Endothelial cell of umbilical vein (primary cell): ENCODE measurements at regions not wholly inside any gene's neighbourhood (a gene's known extent, or its start where the extent isn't known, plus 50 kb on each side); places are given as distances from the start of the nearest gene placed in this dataset.

Experiments used
- BruUV-seq: library from RNA; stranded (reverse); fragments of 400-500 nt; replicated peaks from 2 replicates; lab custom pipeline; 2021; lab: Mats Ljungman, UMichigan
- CTCF ChIA-PET: fragments of 300-600, 350-600 bp; sonication (Branson Sonifier 250); formaldehyde crosslinking; loops from one replicate; lab custom pipeline; 2021; ENCODE audit warnings: antibody characterized with exemption, inconsistent platforms; lab: Charles Lee
- POLR2A ChIA-PET: fragments of 300-600, 350-600 bp; sonication (Branson Sonifier 250); formaldehyde crosslinking; loops from one replicate; lab custom pipeline; 2021; ENCODE audit warnings: antibody characterized with exemption, inconsistent platforms; lab: Charles Lee
- DNase-seq: peaks from one replicate; pipeline ENCODE4 v3.0.0-alpha.2; 2011; ENCODE audit warnings: low read depth, low spot score
- FAIRE-seq: peaks from 2 replicates; lab custom pipeline; 2011; peaks lifted over from hg19 to GRCh38; lab: Jason Lieb, UNC
- H2AFZ ChIP-seq: 2 replicates; pipeline ENCODE4 v1.6.0; 2012; ENCODE audit warnings: low read depth, low read length, control low read depth, inconsistent platforms
- H3K27ac ChIP-seq: 2 replicates; pipeline ENCODE4 v1.5.1; 2011; ENCODE audit warnings: low read depth, mild to moderate bottlenecking, control low read depth, low read length, moderate library complexity; ENCODE audit not compliant: insufficient read depth
- H3K27me3 ChIP-seq, 2 experiments: 2 replicates each; pipeline versions ENCODE4 v1.6.0 to v1.6.1; 2011; ENCODE audit warnings: low read length in 2 of 2, mixed read lengths in 1 of 2; ENCODE audit not compliant: control insufficient read depth in 2 of 2, insufficient read depth in 2 of 2
- H3K36me3 ChIP-seq, 2 experiments: 2 replicates in 1 of 2; 3 replicates in 1 of 2; pipeline ENCODE4 v1.5.1; 2011; ENCODE audit warnings: low read length in 2 of 2, mild to moderate bottlenecking in 1 of 2, moderate library complexity in 1 of 2; ENCODE audit not compliant: control insufficient read depth in 2 of 2, insufficient read depth in 2 of 2; ENCODE audit errors: extremely low read depth in 1 of 2
- H3K4me1 ChIP-seq: 3 replicates; pipeline ENCODE4 v1.5.1; 2011; ENCODE audit warnings: mild to moderate bottlenecking, low read length; ENCODE audit not compliant: control insufficient read depth, insufficient read depth; ENCODE audit errors: extremely low read depth
- H3K4me2 ChIP-seq: 2 replicates; pipeline ENCODE4 v1.6.1; 2011; ENCODE audit warnings: low read length, control low read depth, mixed read lengths; ENCODE audit not compliant: insufficient read depth
- H3K4me3 ChIP-seq, 3 experiments: fragments of 200-600 bp in 1 of 3; sonication (generic), shearing (Covaris generic) in 1 of 3; replicated peaks in 1 of 3; 2 replicates each; pipeline ENCODE4 v1.5.1; 2011 to 2016; ENCODE audit warnings: control low read depth in 3 of 3, low read length in 3 of 3, mild to moderate bottlenecking in 2 of 3, inconsistent platforms in 1 of 3, low read depth in 1 of 3, moderate library complexity in 1 of 3; ENCODE audit not compliant: insufficient read depth in 1 of 3
- H3K79me2 ChIP-seq: 2 replicates; pipeline ENCODE4 v1.6.0; 2012; ENCODE audit warnings: low read length, inconsistent platforms; ENCODE audit not compliant: control insufficient read depth, insufficient read depth
- H3K9ac ChIP-seq: replicated peaks from 2 replicates; pipeline ENCODE3; 2011; ENCODE audit warnings: low read length, control low read depth; ENCODE audit not compliant: insufficient read depth; ENCODE audit errors: extremely low read depth
- H3K9me1 ChIP-seq: replicated peaks from 3 replicates; pipeline ENCODE4 v1.6.0; 2011; ENCODE audit warnings: mild to moderate bottlenecking, low read length; ENCODE audit not compliant: control insufficient read depth, insufficient read depth; ENCODE audit errors: extremely low read depth
- H3K9me3 ChIP-seq: replicated peaks from 2 replicates; pipeline ENCODE4 v1.5.1; 2012; ENCODE audit warnings: low read length, inconsistent platforms; ENCODE audit not compliant: control insufficient read depth, insufficient read depth
- H4K20me1 ChIP-seq: replicated peaks from 2 replicates; pipeline ENCODE3; 2011; ENCODE audit warnings: mild to moderate bottlenecking, low read length; ENCODE audit not compliant: control insufficient read depth, insufficient read depth; ENCODE audit errors: extremely low read depth
- CTCF ChIP-seq, 2 donors: IDR thresholded peaks; 1 replicate in 1 of 2; 2 replicates in 1 of 2; pipeline ENCODE4 v1.5.1; 2011; ENCODE audit warnings: low read length in 2 of 2, mild to moderate bottlenecking in 2 of 2, moderate library complexity in 2 of 2, control low read depth in 1 of 2, inconsistent platforms in 1 of 2, low read depth in 1 of 2; ENCODE audit not compliant: insufficient read depth in 1 of 2; ENCODE audit errors: extremely low read depth in 1 of 2
- EZH2 ChIP-seq: IDR thresholded peaks from 2 replicates; pipeline ENCODE4 v1.6.1; 2012; ENCODE audit warnings: borderline replicate concordance, low read depth, mild to moderate bottlenecking, moderate library complexity, low read length, inconsistent platforms; ENCODE audit not compliant: severe bottlenecking
- FOS ChIP-seq: IDR thresholded peaks from 2 replicates; pipeline ENCODE4 v1.6.1; 2011; ENCODE audit warnings: mild to moderate bottlenecking, low read length, moderate library complexity, borderline replicate concordance; ENCODE audit not compliant: insufficient read depth
- GATA2 ChIP-seq: IDR thresholded peaks from 2 replicates; pipeline ENCODE4 v1.7.0; 2011; ENCODE audit warnings: low read depth, mild to moderate bottlenecking, moderate library complexity, mixed read lengths, low read length; ENCODE audit not compliant: insufficient read length, insufficient read depth
- JUN ChIP-seq: IDR thresholded peaks from 2 replicates; pipeline ENCODE4 v1.6.1; 2011; ENCODE audit warnings: borderline replicate concordance, low read depth; ENCODE audit not compliant: insufficient read length, insufficient read depth
- MAX ChIP-seq: IDR thresholded peaks from 2 replicates; pipeline ENCODE4 v1.6.1; 2011; ENCODE audit not compliant: insufficient read depth, insufficient read length
- MYC ChIP-seq: IDR thresholded peaks from one replicate; pipeline ENCODE4 v1.6.1; 2011; ENCODE audit warnings: mild to moderate bottlenecking, low read depth, low read length
- POLR2A ChIP-seq: IDR thresholded peaks from 2 replicates; pipeline ENCODE4 v1.6.1; 2012; ENCODE audit warnings: low read depth, mild to moderate bottlenecking, control low read depth, low read length
- POLR2AphosphoS5 ChIP-seq: IDR thresholded peaks from 2 replicates; pipeline ENCODE4 v1.6.1; 2012; ENCODE audit warnings: low read depth, mild to moderate bottlenecking, control low read depth, low read length, moderate library complexity; ENCODE audit not compliant: insufficient read depth
- dilution Hi-C: fragments of 300-500 bp; cut with MboI; formaldehyde crosslinking; loops from one replicate; pipeline ENCODE4 v1.15.0; 2019; ENCODE audit warnings: low sequenced_read_pairs; ENCODE audit not compliant: extremely low pct_ligation_motif_present
- intact Hi-C: fragments of 100-400 bp; cut with micrococcal nuclease; formaldehyde crosslinking; loops from one replicate; pipeline ENCODE4 v1.10.0; 2022

GRCh38 chr1:68953311-68953710, 456.4 kb upstream of the DEPDC1 start:
- Histone ChIP-seq H3K9me1 (no peaks in the 10 kb centered on the region), H3K4me3 (no peak overlapping the region), H3K9me3 (no peaks in the 10 kb centered on the region), H3K9ac (no peak overlapping the region), H3K4me2 (no peak overlapping the region), H2AFZ (no peak overlapping the region), H3K27ac (no peak overlapping the region), H3K79me2 (no peaks in the 10 kb centered on the region), H3K27me3 (no peaks in the 10 kb centered on the region), H3K4me1 (no peaks in the 10 kb centered on the region), H4K20me1 (no peaks in the 10 kb centered on the region), H3K36me3 (no peaks in the 10 kb centered on the region)
- no peak for FAIRE-seq
- ChIA-PET CTCF (no interaction called here), POLR2A (no interaction called here)
- DNase-seq: no peak
- intact Hi-C loops: no loop called here
- no TSS peak for BruUV-seq
- TF ChIP-seq MYC (no peak), FOS (no peak), MAX (no peak), POLR2A (no peak)
- dilution Hi-C loops: no loop called here

- Histone ChIP-seq H3K4me2 (no peak overlapping the region), H3K4me3 (no peak overlapping the region), H3K79me2 (no peaks in the 10 kb centered on the region), H3K27me3 (no peaks in the 10 kb centered on the region), H3K4me1 (no peaks in the 10 kb centered on the region), H3K9me1 (no peaks in the 10 kb centered on the region), H4K20me1 (no peaks in the 10 kb centered on the region), H3K27ac (no peak overlapping the region), H3K9ac (no peak overlapping the region), H2AFZ (no peak overlapping the region), H3K36me3 (no peaks in the 10 kb centered on the region), H3K9me3 (no peaks in the 10 kb centered on the region)
- no peak for TF ChIP-seq POLR2A
- no peak for TF ChIP-seq CTCF (IDR thresholded peaks at IDR 0.05; ENCODE audit: extremely low read depth in 1 of 2, insufficient read depth in 1 of 2, low read depth in 1 of 2, low read length in 2 of 2)
- no peak for TF ChIP-seq GATA2
- no peak for TF ChIP-seq JUN
- no peak for TF ChIP-seq POLR2AphosphoS5
- no peak for TF ChIP-seq MYC
- no peak for TF ChIP-seq EZH2
- no peak for TF ChIP-seq FOS
- TF ChIP-seq MAX: no peak
- CTCF ChIA-PET: no interaction called here
- no peak for DNase-seq
- intact Hi-C loops: no loop called here
- dilution Hi-C loops: no loop called here
- POLR2A ChIA-PET: no interaction called here
- FAIRE-seq: no peak
- no TSS peak for BruUV-seq
Measured at GRCh38 chr1:68954841-68955240, 458.0 kb upstream of the DEPDC1 start.
